Large intestine (tissue), 3 donors: ENCODE measurements at regions not wholly inside any gene's neighbourhood (a gene's known extent, or its start where the extent isn't known, plus 50 kb on each side); places are given as distances from the start of the nearest gene placed in this dataset.
A peak's percentile ranks its signal among the peaks of the same experiment; 100 is the strongest.

Experiments
- DNase-seq, 2 donors: peaks; one replicate each; pipeline versions ENCODE4 v3.0.0 to v3.0.0-alpha.2; 2013
- H3K27ac ChIP-seq: one replicate; pipeline ENCODE4 v1.5.1; 2013; ENCODE audit warnings: low read length
- H3K27me3 ChIP-seq: 2 replicates; pipeline ENCODE4 v1.6.1; 2013; ENCODE audit warnings: low read length; ENCODE audit not compliant: control insufficient read depth, insufficient read depth
- H3K36me3 ChIP-seq: 2 replicates; pipeline ENCODE4 v1.6.1; 2013; ENCODE audit warnings: low read length; ENCODE audit not compliant: control insufficient read depth, insufficient read depth
- H3K4me1 ChIP-seq: one replicate; pipeline ENCODE4 v1.6.1; 2013; ENCODE audit warnings: low read length; ENCODE audit not compliant: control insufficient read depth, insufficient read depth
- H3K4me3 ChIP-seq: one replicate; pipeline ENCODE4 v1.5.1; 2013; ENCODE audit warnings: low read length
- H3K9me3 ChIP-seq: one replicate; pipeline ENCODE4 v1.6.1; 2013; ENCODE audit warnings: mild to moderate bottlenecking, low read depth, low read length, moderate library complexity; ENCODE audit not compliant: control insufficient read depth
- WGBS: methylation state at CpG from one replicate; pipeline ENCODE4 v1.1.5; 2013; ENCODE audit warnings: low lambda C conversion rate; ENCODE audit not compliant: insufficient coverage; 5-methylcytosine and 5-hydroxymethylcytosine counted together

- Histone ChIP-seq H3K9me3 (no peaks in the 10 kb centered on the region), H3K4me3 (no peak overlapping the region), H3K36me3 (no peaks in the 10 kb centered on the region), H3K4me1 (no peaks in the 10 kb centered on the region), H3K27me3 (no peaks in the 10 kb centered on the region), H3K27ac (no peak overlapping the region)
- DNase-seq: no peak
- WGBS: 100% methylated on average over 1 of the region's 2 CpGs
Observed at GRCh38 chr12:125944446-125944845, 879.2 kb downstream of the AACS start.

GRCh38 chr12:125949471-125949870, 884.2 kb downstream of the AACS start:
- no peak for DNase-seq
- H3K9me3 ChIP-seq: no peaks in the 10 kb centered on the region
- no peak overlapping the region for H3K27ac ChIP-seq
- H3K27me3 ChIP-seq: no peaks in the 10 kb centered on the region
- no peaks in the 10 kb centered on the region for H3K36me3 ChIP-seq
- no peak overlapping the region for H3K4me3 ChIP-seq
- 63% methylated on average over 2 of the region's 7 CpGs for WGBS
- no peaks in the 10 kb centered on the region for H3K4me1 ChIP-seq

- H3K27ac ChIP-seq: no peak overlapping the region
- no peak overlapping the region for H3K4me3 ChIP-seq
- no peak for DNase-seq
- no peaks in the 10 kb centered on the region for H3K36me3 ChIP-seq
- WGBS: no CpG with 5 or more reads among the region's 4 CpGs
- H3K9me3 ChIP-seq: no peaks in the 10 kb centered on the region
- H3K27me3 ChIP-seq: no peaks in the 10 kb centered on the region
- H3K4me1 ChIP-seq: no peaks in the 10 kb centered on the region
Observed at GRCh38 chr12:125954362-125954761, 889.1 kb downstream of the AACS start.

GRCh38 chr12:125956186-125956585, 891.0 kb downstream of the AACS start:
- DNase-seq: no peak
- 71% methylated on average over 4 of the region's 7 CpGs for WGBS
- H3K27me3 ChIP-seq: no peaks in the 10 kb centered on the region

GRCh38 chr12:125966641-125967040, 901.4 kb downstream of the AACS start:
- no peaks in the 10 kb centered on the region for H3K9me3 ChIP-seq
- no peaks in the 10 kb centered on the region for H3K27me3 ChIP-seq
- no peaks in the 10 kb centered on the region for H3K4me1 ChIP-seq
- H3K36me3 ChIP-seq: no peaks in the 10 kb centered on the region
- no peak overlapping the region for H3K27ac ChIP-seq
- no peak overlapping the region for H3K4me3 ChIP-seq
- WGBS: 80% methylated on average over 2 of the region's 7 CpGs
- no peak for DNase-seq

More at GRCh38 chr12:125956186-125956585, 891.0 kb downstream of the AACS start:
- no peak overlapping the region for H3K27ac ChIP-seq
- H3K4me3 ChIP-seq: no peak overlapping the region
- H3K9me3 ChIP-seq: no peaks in the 10 kb centered on the region
- no peaks in the 10 kb centered on the region for H3K36me3 ChIP-seq
- H3K4me1 ChIP-seq: no peaks in the 10 kb centered on the region

- H3K36me3 ChIP-seq: no peaks in the 10 kb centered on the region
- H3K9me3 ChIP-seq: no peaks in the 10 kb centered on the region
- DNase-seq: no peak
- no peak overlapping the region for H3K27ac ChIP-seq
- H3K4me3 ChIP-seq: no peak overlapping the region
- WGBS: no CpG with 5 or more reads among the region's 2 CpGs
- no peaks in the 10 kb centered on the region for H3K4me1 ChIP-seq
- no peaks in the 10 kb centered on the region for H3K27me3 ChIP-seq
Observed at GRCh38 chr12:125968413-125968812, 903.2 kb downstream of the AACS start.

- Histone ChIP-seq H3K9me3 (no peaks in the 10 kb centered on the region), H3K4me3 (no peak overlapping the region), H3K27me3 (no peaks in the 10 kb centered on the region), H3K36me3 (no peaks in the 10 kb centered on the region), H3K27ac (no peak overlapping the region), H3K4me1 (no peaks in the 10 kb centered on the region)
- DNase-seq: no peak
- WGBS: no CpG with 5 or more reads among the region's 3 CpGs
Observed at GRCh38 chr12:125971981-125972380, 906.7 kb downstream of the AACS start.

GRCh38 chr12:125978286-125978685, 913.1 kb downstream of the AACS start:
- WGBS: no CpG with 5 or more reads among the region's 2 CpGs
- no peak overlapping the region for H3K27ac ChIP-seq
- no peaks in the 10 kb centered on the region for H3K9me3 ChIP-seq
- H3K4me1 ChIP-seq: peaks cover 12% of the 10 kb centered on the region
- DNase-seq: no peak
- H3K36me3 ChIP-seq: no peaks in the 10 kb centered on the region
- H3K4me3 ChIP-seq: no peak overlapping the region
- H3K27me3 ChIP-seq: no peaks in the 10 kb centered on the region

- Histone ChIP-seq H3K27me3 (no peaks in the 10 kb centered on the region), H3K4me3 (no peak overlapping the region), H3K36me3 (no peaks in the 10 kb centered on the region), H3K4me1 (peaks cover 12% of the 10 kb centered on the region), H3K9me3 (no peaks in the 10 kb centered on the region), H3K27ac (peak overlapping the region; percentile 13)
- peak in 1 of 2 donors; percentile 27 for DNase-seq
- WGBS: 48% methylated on average over 2 of the region's 7 CpGs
Observed at GRCh38 chr12:125981610-125982253, 916.5 kb downstream of the AACS start.

GRCh38 chr12:125983094-125983783, 918.0 kb downstream of the AACS start:
- no peaks in the 10 kb centered on the region for H3K36me3 ChIP-seq
- peak overlapping the region; percentile 70 for H3K4me3 ChIP-seq
- DNase-seq: peak; percentile 93 to 94
- peaks cover 12% of the 10 kb centered on the region for H3K4me1 ChIP-seq
- peak overlapping the region; percentile 88 for H3K27ac ChIP-seq
- no peaks in the 10 kb centered on the region for H3K9me3 ChIP-seq
- H3K27me3 ChIP-seq: no peaks in the 10 kb centered on the region
- no CpG with 5 or more reads among the region's 24 CpGs for WGBS
